Natural killer cell (primary cell): ENCODE measurements at regions not wholly inside any gene's neighbourhood (a gene's known extent, or its start where the extent isn't known, plus 50 kb on each side); places are given as distances from the start of the nearest gene placed in this dataset.
"Not testable (repeated sequence)": the region's sequence is repeated elsewhere in the genome, so short reads cannot be mapped to it uniquely, and the experiment has no call there.

Experiments used
- ATAC-seq, 3 donors: fragments of 150-1000 bp in 2 of 3; fragments of 200-7000 bp in 1 of 3; cut with Tn5 transposase; 1 replicate in 1 of 3; 2 replicates in 2 of 3; pipeline ENCODE4 v1.10.0; 2021; ENCODE audit warnings: mild to moderate bottlenecking in 2 of 3, moderate library complexity in 2 of 3
- DNase-seq, 2 donors: peaks; one replicate each; pipeline versions ENCODE4 v3.0.0 to v3.0.0-alpha.2; 2013 to 2021; ENCODE audit warnings: mixed read lengths in 1 of 2
- H3K27ac ChIP-seq: one replicate; pipeline ENCODE4 v1.5.1; 2013; ENCODE audit warnings: mild to moderate bottlenecking, low read length
- H3K27me3 ChIP-seq: one replicate; pipeline ENCODE4 v1.6.1; 2013; ENCODE audit warnings: low read length; ENCODE audit not compliant: control insufficient read depth, insufficient read depth
- H3K36me3 ChIP-seq: one replicate; pipeline ENCODE4 v1.6.1; 2013; ENCODE audit warnings: low read length; ENCODE audit not compliant: control insufficient read depth, insufficient read depth
- H3K4me1 ChIP-seq: one replicate; pipeline ENCODE4 v1.6.1; 2013; ENCODE audit warnings: low read length; ENCODE audit not compliant: control insufficient read depth, insufficient read depth
- H3K4me3 ChIP-seq: one replicate; pipeline ENCODE4 v1.5.1; 2013; ENCODE audit warnings: low read length
- H3K9me3 ChIP-seq: one replicate; pipeline ENCODE4 v1.6.1; 2013; ENCODE audit warnings: low read length; ENCODE audit not compliant: control insufficient read depth, insufficient read depth
- H3K27ac Mint-ChIP-seq, 2 donors: one replicate each; pipeline ENCODE4 v1.8.0; 2022; ENCODE audit warnings: mild to moderate bottlenecking in 2 of 2, mixed read lengths in 2 of 2, moderate library complexity in 1 of 2
- H3K27me3 Mint-ChIP-seq, 2 donors: one replicate each; pipeline ENCODE4 v1.8.0; 2022; ENCODE audit warnings: low read depth in 2 of 2, mixed read lengths in 2 of 2
- H3K36me3 Mint-ChIP-seq: one replicate; pipeline ENCODE4 v1.8.0; 2022; ENCODE audit warnings: mixed read lengths
- H3K4me1 Mint-ChIP-seq, 2 donors: one replicate each; pipeline ENCODE4 v1.8.0; 2022; ENCODE audit warnings: mixed read lengths in 2 of 2
- H3K4me3 Mint-ChIP-seq: one replicate; pipeline ENCODE4 v1.8.0; 2022; ENCODE audit warnings: mild to moderate bottlenecking, moderate library complexity, mixed read lengths
- H3K9me3 Mint-ChIP-seq, 2 donors: one replicate each; pipeline ENCODE4 v1.8.0; 2022; ENCODE audit warnings: mixed read lengths in 2 of 2
- CTCF ChIP-seq: fragments of 200-600 bp; IDR thresholded peaks from one replicate; pipeline ENCODE4 v1.8.0; 2022; ENCODE audit warnings: antibody characterized with exemption
- WGBS: methylation state at CpG from one replicate; pipeline ENCODE4 v1.1.7; 2013; ENCODE audit warnings: missing lambda C conversion rate; ENCODE audit not compliant: insufficient coverage; 5-methylcytosine and 5-hydroxymethylcytosine counted together
- intact Hi-C: fragments of 100-400 bp; cut with micrococcal nuclease; formaldehyde crosslinking; loops from one replicate; pipeline ENCODE4 v1.14.2; 2022

- no peak overlapping the region for H3K27ac Mint-ChIP-seq
- no peaks in the 10 kb centered on the region for H3K36me3 Mint-ChIP-seq
- no peak overlapping the region for H3K27ac ChIP-seq
- no peak overlapping the region for H3K4me3 ChIP-seq
- intact Hi-C loops: no loop called here
- H3K4me3 Mint-ChIP-seq: no peak overlapping the region
- H3K27me3 Mint-ChIP-seq: no peaks in the 10 kb centered on the region
- no peaks in the 10 kb centered on the region for H3K9me3 ChIP-seq
- peaks cover 3 to 9% of the 10 kb centered on the region in 2 donors for H3K9me3 Mint-ChIP-seq
- H3K36me3 ChIP-seq: no peaks in the 10 kb centered on the region
- 91% methylated on average over 10 of the region's 11 CpGs for WGBS
- H3K4me1 Mint-ChIP-seq: no peaks in the 10 kb centered on the region
- no peaks in the 10 kb centered on the region for H3K4me1 ChIP-seq
- no peak for TF ChIP-seq CTCF
- DNase-seq (no peak), ATAC-seq (no peak)
- no peaks in the 10 kb centered on the region for H3K27me3 ChIP-seq
Measured at GRCh38 chr2:94725543-94725942, 145.7 kb upstream of the TEKT4 start.

- H3K36me3 ChIP-seq, H3K27ac ChIP-seq, H3K4me3 Mint-ChIP-seq, H3K4me1 Mint-ChIP-seq, H3K4me3 ChIP-seq, H3K9me3 ChIP-seq, H3K9me3 Mint-ChIP-seq, H3K36me3 Mint-ChIP-seq, ATAC-seq, intact Hi-C loops, H3K27me3 Mint-ChIP-seq, H3K27me3 ChIP-seq, H3K4me1 ChIP-seq, DNase-seq, H3K27ac Mint-ChIP-seq: not testable (repeated sequence)
- WGBS: 9% methylated on average over 19 of the region's 34 CpGs
Measured at GRCh38 chr2:94735536-94735935, 135.7 kb upstream of the TEKT4 start.

- 91% methylated on average over 14 of the region's 17 CpGs for WGBS
- H3K9me3 Mint-ChIP-seq, intact Hi-C loops: not testable (repeated sequence)
Measured at GRCh38 chr2:94737145-94737544, 134.1 kb upstream of the TEKT4 start.

GRCh38 chr2:94737736-94738342 lies 133.4 kb upstream of the TEKT4 start:
- H3K27ac ChIP-seq, H3K9me3 Mint-ChIP-seq, H3K27ac Mint-ChIP-seq, H3K9me3 ChIP-seq, H3K4me1 Mint-ChIP-seq, H3K27me3 ChIP-seq, H3K36me3 ChIP-seq, DNase-seq, H3K36me3 Mint-ChIP-seq, H3K4me3 Mint-ChIP-seq, ATAC-seq, intact Hi-C loops, H3K4me3 ChIP-seq, H3K27me3 Mint-ChIP-seq, H3K4me1 ChIP-seq: not testable (repeated sequence)
- 93% methylated on average over 25 of the region's 25 CpGs for WGBS

More at GRCh38 chr2:94737145-94737544, 134.1 kb upstream of the TEKT4 start:
- not testable (repeated sequence) for H3K36me3 Mint-ChIP-seq, H3K4me1 ChIP-seq, H3K4me3 Mint-ChIP-seq, ATAC-seq, H3K9me3 ChIP-seq, H3K27ac Mint-ChIP-seq, H3K4me3 ChIP-seq, H3K27ac ChIP-seq, DNase-seq, H3K27me3 Mint-ChIP-seq, H3K36me3 ChIP-seq, H3K27me3 ChIP-seq, H3K4me1 Mint-ChIP-seq

GRCh38 chr2:94753466-94753998 lies 117.7 kb upstream of the TEKT4 start:
- ATAC-seq: no peak
- H3K36me3 Mint-ChIP-seq: no peaks in the 10 kb centered on the region
- peaks cover 4 to 10% of the 10 kb centered on the region in 2 donors for H3K9me3 Mint-ChIP-seq
- no peak overlapping the region for H3K27ac ChIP-seq
- H3K4me3 Mint-ChIP-seq: no peak overlapping the region
- intact Hi-C loops: no loop called here
- H3K36me3 ChIP-seq: no peaks in the 10 kb centered on the region
- no peaks in the 10 kb centered on the region for H3K4me1 Mint-ChIP-seq
- H3K4me3 ChIP-seq: no peak overlapping the region
- H3K27ac Mint-ChIP-seq: no peak overlapping the region
- no peak for DNase-seq
- no peak for TF ChIP-seq CTCF
- no peaks in the 10 kb centered on the region for H3K27me3 ChIP-seq
- no peaks in the 10 kb centered on the region for H3K27me3 Mint-ChIP-seq
- H3K9me3 ChIP-seq: no peaks in the 10 kb centered on the region
- 89% methylated on average over 2 of the region's 2 CpGs for WGBS
- H3K4me1 ChIP-seq: no peaks in the 10 kb centered on the region
